NCI-H1105 (cell line): ENCODE measurements at regions not wholly inside any gene's neighbourhood (a gene's known extent, or its start where the extent isn't known, plus 50 kb on each side); places are given as distances from the start of the nearest gene placed in this dataset.

Experiments used
- DNase-seq: peaks from one replicate; lab custom pipeline; 2025; lab: John Stamatoyannopoulos, UW

- DNase-seq: no peak
Measured at GRCh38 chr13:29713839-29714238, 118.4 kb upstream of the SLC7A1 start.

GRCh38 chr13:29711776-29712175, 116.3 kb upstream of the SLC7A1 start:
- DNase-seq: no peak

- DNase-seq: no peak
Measured at GRCh38 chr13:29710511-29710910, 115.0 kb upstream of the SLC7A1 start.

- DNase-seq: peak; percentile 13
Measured at GRCh38 chr13:29709407-29710069, 114.0 kb upstream of the SLC7A1 start.

GRCh38 chr13:29707876-29708543, 112.5 kb upstream of the SLC7A1 start:
- no peak for DNase-seq

GRCh38 chr13:29706923-29707322, 111.4 kb upstream of the SLC7A1 start:
- no peak for DNase-seq

GRCh38 chr13:29704648-29705047, 109.2 kb upstream of the SLC7A1 start:
- DNase-seq: no peak

- DNase-seq: no peak
Measured at GRCh38 chr13:29703421-29703820, 107.9 kb upstream of the SLC7A1 start.

- DNase-seq: no peak
Measured at GRCh38 chr13:29702912-29703351, 107.4 kb upstream of the SLC7A1 start.

- DNase-seq: no peak
Measured at GRCh38 chr13:29698106-29698505, 102.6 kb upstream of the SLC7A1 start.

- no peak for DNase-seq
Measured at GRCh38 chr13:29696606-29697005, 101.1 kb upstream of the SLC7A1 start.

GRCh38 chr13:29693275-29693945, 97.9 kb upstream of the SLC7A1 start:
- no peak for DNase-seq

GRCh38 chr13:29689548-29689947, 94.1 kb upstream of the SLC7A1 start:
- no peak for DNase-seq

- no peak for DNase-seq
Measured at GRCh38 chr13:29688193-29688592, 92.7 kb upstream of the SLC7A1 start.

- DNase-seq: no peak
Measured at GRCh38 chr13:29684441-29684840, 89.0 kb upstream of the SLC7A1 start.

GRCh38 chr13:29683041-29683440, 87.6 kb upstream of the SLC7A1 start:
- DNase-seq: no peak

- no peak for DNase-seq
Measured at GRCh38 chr13:29681864-29682263, 86.4 kb upstream of the SLC7A1 start.

- DNase-seq: no peak
Measured at GRCh38 chr13:29679396-29680053, 84.0 kb upstream of the SLC7A1 start.

- no peak for DNase-seq
Measured at GRCh38 chr13:29677627-29678026, 82.1 kb upstream of the SLC7A1 start.

- no peak for DNase-seq
Measured at GRCh38 chr13:29676941-29677452, 81.5 kb upstream of the SLC7A1 start.

- no peak for DNase-seq
Measured at GRCh38 chr13:29676535-29676934, 81.0 kb upstream of the SLC7A1 start.

GRCh38 chr13:29674532-29674931, 79.0 kb upstream of the SLC7A1 start:
- no peak for DNase-seq
